ENCODE measurements at regions not wholly inside any gene's neighbourhood (a gene's known extent, or its start where the extent isn't known, plus 50 kb on each side); places are given as distances from the start of the nearest gene placed in this dataset.
"Not testable (repeated sequence)": the region's sequence is repeated elsewhere in the genome, so short reads cannot be mapped to it uniquely, and the experiment has no call there.

GRCh38 chr1:220966881-220967611 is 87.8 kb downstream of the HLX start:
- no peaks in the 10 kb centered on the region for H3K36me3 ChIP-seq (ENCODE audit: control insufficient read depth in 2 of 3, insufficient read depth in 3 of 3, low read length in 3 of 3)
- H3K9me3 ChIP-seq (ENCODE audit: control insufficient read depth in 2 of 3, insufficient read depth in 1 of 3, low read length in 3 of 3) = no peaks in the 10 kb centered on the region
- FAIRE-seq = no peak
- H3K4me3 ChIP-seq (ENCODE audit: low read length in 3 of 3) = no peak overlapping the region
- H3K27me3 ChIP-seq (ENCODE audit: control insufficient read depth, insufficient read depth, low read length) = no peaks in the 10 kb centered on the region
- intact Hi-C loops (cut with DNase I) = no loop called here
- no peak for TF ChIP-seq CTCF (IDR thresholded peaks at IDR 0.05; ENCODE audit: borderline replicate concordance, extremely low read depth, insufficient read depth)
- no peak overlapping the region for H3K9ac ChIP-seq (ENCODE audit: low read length in 3 of 3)
- H3K27ac ChIP-seq (ENCODE audit: low read depth in 2 of 2, low read length in 2 of 2) = no peak overlapping the region
- H3K4me1 ChIP-seq (ENCODE audit: control insufficient read depth in 2 of 3, insufficient read depth in 2 of 3, low read depth in 1 of 3, low read length in 3 of 3) = no peaks in the 10 kb centered on the region
- DNase-seq = peak in 3 of 5 donors; percentile 27 to 59 (median 41)

- Histone ChIP-seq H3K4me1 (ENCODE audit: control insufficient read depth in 2 of 3, insufficient read depth in 2 of 3, low read depth in 1 of 3, low read length in 3 of 3) (no peaks in the 10 kb centered on the region), H3K4me3 (ENCODE audit: low read length in 3 of 3) (no peak overlapping the region), H3K27me3 (ENCODE audit: control insufficient read depth, insufficient read depth, low read length) (no peaks in the 10 kb centered on the region), H3K9ac (ENCODE audit: low read length in 3 of 3) (no peak overlapping the region), H3K9me3 (ENCODE audit: control insufficient read depth in 2 of 3, insufficient read depth in 1 of 3, low read length in 3 of 3) (no peaks in the 10 kb centered on the region), H3K27ac (ENCODE audit: low read depth in 2 of 2, low read length in 2 of 2) (no peak overlapping the region), H3K36me3 (ENCODE audit: control insufficient read depth in 2 of 3, insufficient read depth in 3 of 3, low read length in 3 of 3) (no peaks in the 10 kb centered on the region)
- intact Hi-C loops (cut with DNase I) = no loop called here
- no peak for FAIRE-seq
- DNase-seq = no peak
- no peak for TF ChIP-seq CTCF (IDR thresholded peaks at IDR 0.05; ENCODE audit: borderline replicate concordance, extremely low read depth, insufficient read depth)
Measured at GRCh38 chr1:220967911-220968310, 88.7 kb downstream of the HLX start.

GRCh38 chr1:220969281-220969680 is 90.0 kb downstream of the HLX start:
- FAIRE-seq; intact Hi-C loops (cut with DNase I); H3K9me3 ChIP-seq (ENCODE audit: control insufficient read depth in 2 of 3, insufficient read depth in 1 of 3, low read length in 3 of 3); DNase-seq; H3K4me1 ChIP-seq (ENCODE audit: control insufficient read depth in 2 of 3, insufficient read depth in 2 of 3, low read depth in 1 of 3, low read length in 3 of 3); H3K36me3 ChIP-seq (ENCODE audit: control insufficient read depth in 2 of 3, insufficient read depth in 3 of 3, low read length in 3 of 3); H3K9ac ChIP-seq (ENCODE audit: low read length in 3 of 3); H3K4me3 ChIP-seq (ENCODE audit: low read length in 3 of 3); H3K27ac ChIP-seq (ENCODE audit: low read depth in 2 of 2, low read length in 2 of 2); H3K27me3 ChIP-seq (ENCODE audit: control insufficient read depth, insufficient read depth, low read length): not testable (repeated sequence)

GRCh38 chr1:220970311-220970710 is 91.1 kb downstream of the HLX start:
- intact Hi-C loops (cut with DNase I) = no loop called here
- Histone ChIP-seq H3K4me1 (ENCODE audit: control insufficient read depth in 2 of 3, insufficient read depth in 2 of 3, low read depth in 1 of 3, low read length in 3 of 3) (no peaks in the 10 kb centered on the region), H3K27ac (ENCODE audit: low read depth in 2 of 2, low read length in 2 of 2) (no peak overlapping the region), H3K9me3 (ENCODE audit: control insufficient read depth in 2 of 3, insufficient read depth in 1 of 3, low read length in 3 of 3) (no peaks in the 10 kb centered on the region), H3K27me3 (ENCODE audit: control insufficient read depth, insufficient read depth, low read length) (no peaks in the 10 kb centered on the region), H3K36me3 (ENCODE audit: control insufficient read depth in 2 of 3, insufficient read depth in 3 of 3, low read length in 3 of 3) (no peaks in the 10 kb centered on the region), H3K9ac (ENCODE audit: low read length in 3 of 3) (no peak overlapping the region), H3K4me3 (ENCODE audit: low read length in 3 of 3) (no peak overlapping the region)
- FAIRE-seq (no peak), DNase-seq (no peak)
- TF ChIP-seq CTCF (IDR thresholded peaks at IDR 0.05; ENCODE audit: borderline replicate concordance, extremely low read depth, insufficient read depth) = no peak
